Endothelial cell of umbilical vein (primary cell): ENCODE measurements at regions not wholly inside any gene's neighbourhood (a gene's known extent, or its start where the extent isn't known, plus 50 kb on each side); places are given as distances from the start of the nearest gene placed in this dataset.

ENCODE experiments used
- BruUV-seq: library from RNA; stranded (reverse); fragments of 400-500 nt; replicated peaks from 2 replicates; lab custom pipeline; 2021; lab: Mats Ljungman, UMichigan
- CTCF ChIA-PET: fragments of 300-600, 350-600 bp; sonication (Branson Sonifier 250); formaldehyde crosslinking; loops from one replicate; lab custom pipeline; 2021; ENCODE audit warnings: antibody characterized with exemption, inconsistent platforms; lab: Charles Lee
- POLR2A ChIA-PET: fragments of 300-600, 350-600 bp; sonication (Branson Sonifier 250); formaldehyde crosslinking; loops from one replicate; lab custom pipeline; 2021; ENCODE audit warnings: antibody characterized with exemption, inconsistent platforms; lab: Charles Lee
- DNase-seq: peaks from one replicate; pipeline ENCODE4 v3.0.0-alpha.2; 2011; ENCODE audit warnings: low read depth, low spot score
- FAIRE-seq: peaks from 2 replicates; lab custom pipeline; 2011; peaks lifted over from hg19 to GRCh38; lab: Jason Lieb, UNC
- H2AFZ ChIP-seq: 2 replicates; pipeline ENCODE4 v1.6.0; 2012; ENCODE audit warnings: low read depth, low read length, control low read depth, inconsistent platforms
- H3K27ac ChIP-seq: 2 replicates; pipeline ENCODE4 v1.5.1; 2011; ENCODE audit warnings: low read depth, mild to moderate bottlenecking, control low read depth, low read length, moderate library complexity; ENCODE audit not compliant: insufficient read depth
- H3K27me3 ChIP-seq, 2 experiments: 2 replicates each; pipeline versions ENCODE4 v1.6.0 to v1.6.1; 2011; ENCODE audit warnings: low read length in 2 of 2, mixed read lengths in 1 of 2; ENCODE audit not compliant: control insufficient read depth in 2 of 2, insufficient read depth in 2 of 2
- H3K36me3 ChIP-seq, 2 experiments: 2 replicates in 1 of 2; 3 replicates in 1 of 2; pipeline ENCODE4 v1.5.1; 2011; ENCODE audit warnings: low read length in 2 of 2, mild to moderate bottlenecking in 1 of 2, moderate library complexity in 1 of 2; ENCODE audit not compliant: control insufficient read depth in 2 of 2, insufficient read depth in 2 of 2; ENCODE audit errors: extremely low read depth in 1 of 2
- H3K4me1 ChIP-seq: 3 replicates; pipeline ENCODE4 v1.5.1; 2011; ENCODE audit warnings: mild to moderate bottlenecking, low read length; ENCODE audit not compliant: control insufficient read depth, insufficient read depth; ENCODE audit errors: extremely low read depth
- H3K4me2 ChIP-seq: 2 replicates; pipeline ENCODE4 v1.6.1; 2011; ENCODE audit warnings: low read length, control low read depth, mixed read lengths; ENCODE audit not compliant: insufficient read depth
- H3K4me3 ChIP-seq, 3 experiments: fragments of 200-600 bp in 1 of 3; sonication (generic), shearing (Covaris generic) in 1 of 3; replicated peaks in 1 of 3; 2 replicates each; pipeline ENCODE4 v1.5.1; 2011 to 2016; ENCODE audit warnings: control low read depth in 3 of 3, low read length in 3 of 3, mild to moderate bottlenecking in 2 of 3, inconsistent platforms in 1 of 3, low read depth in 1 of 3, moderate library complexity in 1 of 3; ENCODE audit not compliant: insufficient read depth in 1 of 3
- H3K79me2 ChIP-seq: 2 replicates; pipeline ENCODE4 v1.6.0; 2012; ENCODE audit warnings: low read length, inconsistent platforms; ENCODE audit not compliant: control insufficient read depth, insufficient read depth
- H3K9ac ChIP-seq: replicated peaks from 2 replicates; pipeline ENCODE3; 2011; ENCODE audit warnings: low read length, control low read depth; ENCODE audit not compliant: insufficient read depth; ENCODE audit errors: extremely low read depth
- H3K9me1 ChIP-seq: replicated peaks from 3 replicates; pipeline ENCODE4 v1.6.0; 2011; ENCODE audit warnings: mild to moderate bottlenecking, low read length; ENCODE audit not compliant: control insufficient read depth, insufficient read depth; ENCODE audit errors: extremely low read depth
- H3K9me3 ChIP-seq: replicated peaks from 2 replicates; pipeline ENCODE4 v1.5.1; 2012; ENCODE audit warnings: low read length, inconsistent platforms; ENCODE audit not compliant: control insufficient read depth, insufficient read depth
- H4K20me1 ChIP-seq: replicated peaks from 2 replicates; pipeline ENCODE3; 2011; ENCODE audit warnings: mild to moderate bottlenecking, low read length; ENCODE audit not compliant: control insufficient read depth, insufficient read depth; ENCODE audit errors: extremely low read depth
- FOS ChIP-seq: IDR thresholded peaks from 2 replicates; pipeline ENCODE4 v1.6.1; 2011; ENCODE audit warnings: mild to moderate bottlenecking, low read length, moderate library complexity, borderline replicate concordance; ENCODE audit not compliant: insufficient read depth
- dilution Hi-C: fragments of 300-500 bp; cut with MboI; formaldehyde crosslinking; loops from one replicate; pipeline ENCODE4 v1.15.0; 2019; ENCODE audit warnings: low sequenced_read_pairs; ENCODE audit not compliant: extremely low pct_ligation_motif_present
- intact Hi-C: fragments of 100-400 bp; cut with micrococcal nuclease; formaldehyde crosslinking; loops from one replicate; pipeline ENCODE4 v1.10.0; 2022

GRCh38 chr1:207971331-207972219 lies 60.6 kb upstream of the CD34 start:
- H2AFZ ChIP-seq = no peak overlapping the region
- H3K9ac ChIP-seq = no peak overlapping the region
- FAIRE-seq (no peak), DNase-seq (no peak)
- ChIA-PET POLR2A (no interaction called here), CTCF (interaction anchor here (1.2 to 2.1 kb wide), 6 partner anchors 8 to 26 kb away, joined by 4 to 8 read pairs (median 5); no protein-coding TSS in a partner anchor)
- H4K20me1 ChIP-seq = no peaks in the 10 kb centered on the region
- no peaks in the 10 kb centered on the region for H3K36me3 ChIP-seq
- dilution Hi-C loops = no loop called here
- H3K79me2 ChIP-seq = no peaks in the 10 kb centered on the region
- H3K4me1 ChIP-seq = no peaks in the 10 kb centered on the region
- H3K27me3 ChIP-seq = peaks cover 18 to 24% of the 10 kb centered on the region in 2 experiments
- H3K9me1 ChIP-seq = no peaks in the 10 kb centered on the region
- H3K27ac ChIP-seq = no peak overlapping the region
- no peak overlapping the region for H3K4me2 ChIP-seq
- no TSS peak for BruUV-seq
- intact Hi-C loops = no loop called here
- no peaks in the 10 kb centered on the region for H3K9me3 ChIP-seq
- no peak for TF ChIP-seq FOS
- no peak overlapping the region for H3K4me3 ChIP-seq

- H3K4me3 ChIP-seq = no peak overlapping the region
- CTCF ChIA-PET = interaction anchor here (1.2 to 1.8 kb wide), 7 partner anchors 11 to 101 kb away, joined by 5 to 9 read pairs (median 6); no protein-coding TSS in a partner anchor
- H3K79me2 ChIP-seq = no peaks in the 10 kb centered on the region
- no peaks in the 10 kb centered on the region for H4K20me1 ChIP-seq
- no peak overlapping the region for H3K27ac ChIP-seq
- H3K9ac ChIP-seq = no peak overlapping the region
- H3K9me1 ChIP-seq = no peaks in the 10 kb centered on the region
- DNase-seq (no peak), FAIRE-seq (no peak)
- POLR2A ChIA-PET = no interaction called here
- no peak for TF ChIP-seq FOS
- intact Hi-C loops (no loop called here), dilution Hi-C loops (no loop called here)
- no peaks in the 10 kb centered on the region for H3K4me1 ChIP-seq
- no peaks in the 10 kb centered on the region for H3K36me3 ChIP-seq
- no peak overlapping the region for H2AFZ ChIP-seq
- peaks cover 18 to 23% of the 10 kb centered on the region in 2 experiments for H3K27me3 ChIP-seq
- H3K4me2 ChIP-seq = no peak overlapping the region
- BruUV-seq = no TSS peak
- no peaks in the 10 kb centered on the region for H3K9me3 ChIP-seq
Observed at GRCh38 chr1:207970329-207971233, 59.7 kb upstream of the CD34 start.
